HG03565 (cell line): ENCODE measurements at regions not wholly inside any gene's neighbourhood (a gene's known extent, or its start where the extent isn't known, plus 50 kb on each side); places are given as distances from the start of the nearest gene placed in this dataset.

ENCODE experiments used
- ATAC-seq: cut with Tn5 transposase; IDR thresholded peaks from one replicate; pipeline ENCODE4 v1.9.1; 2021; ENCODE audit warnings: mild to moderate bottlenecking, moderate library complexity; ENCODE audit not compliant: unreplicated experiment

DNA sequence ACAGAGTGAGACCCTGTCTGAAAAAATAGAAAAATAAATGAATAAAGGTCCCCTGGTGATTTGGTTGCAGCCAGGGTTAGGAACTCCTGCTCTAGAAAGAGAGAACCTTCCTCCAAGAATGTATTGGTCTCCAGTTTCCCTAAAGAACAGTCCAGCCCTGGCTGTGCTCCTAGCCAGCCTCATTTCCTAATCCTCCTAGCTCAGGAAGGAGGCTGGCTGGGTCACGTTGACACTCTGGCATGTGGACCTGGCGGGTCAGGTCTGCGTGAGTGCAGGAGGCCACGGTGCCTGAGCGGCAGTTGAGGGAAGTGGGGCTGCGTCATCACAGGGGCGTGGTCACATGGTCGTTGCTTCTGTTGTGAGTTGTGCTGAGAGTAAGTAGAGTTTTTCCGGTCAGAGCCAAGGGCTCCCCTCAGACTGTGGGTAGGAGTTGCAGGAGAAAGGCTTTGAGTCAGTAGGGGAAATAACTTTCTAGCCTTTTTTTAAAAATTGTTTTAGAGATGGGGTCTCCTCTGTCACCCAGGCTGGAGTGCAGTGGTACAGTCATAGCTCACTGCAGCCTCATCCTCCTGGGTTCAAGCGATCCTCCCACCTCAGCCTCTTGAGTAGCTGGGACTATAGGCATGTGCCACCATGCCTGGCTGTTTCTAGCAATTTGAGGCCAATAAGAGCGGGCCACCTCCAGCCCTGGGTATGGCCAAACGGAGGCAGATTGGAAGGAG lies 194.0 kb upstream of the CIBAR2 start:
- ATAC-seq = peak; percentile 43

DNA sequence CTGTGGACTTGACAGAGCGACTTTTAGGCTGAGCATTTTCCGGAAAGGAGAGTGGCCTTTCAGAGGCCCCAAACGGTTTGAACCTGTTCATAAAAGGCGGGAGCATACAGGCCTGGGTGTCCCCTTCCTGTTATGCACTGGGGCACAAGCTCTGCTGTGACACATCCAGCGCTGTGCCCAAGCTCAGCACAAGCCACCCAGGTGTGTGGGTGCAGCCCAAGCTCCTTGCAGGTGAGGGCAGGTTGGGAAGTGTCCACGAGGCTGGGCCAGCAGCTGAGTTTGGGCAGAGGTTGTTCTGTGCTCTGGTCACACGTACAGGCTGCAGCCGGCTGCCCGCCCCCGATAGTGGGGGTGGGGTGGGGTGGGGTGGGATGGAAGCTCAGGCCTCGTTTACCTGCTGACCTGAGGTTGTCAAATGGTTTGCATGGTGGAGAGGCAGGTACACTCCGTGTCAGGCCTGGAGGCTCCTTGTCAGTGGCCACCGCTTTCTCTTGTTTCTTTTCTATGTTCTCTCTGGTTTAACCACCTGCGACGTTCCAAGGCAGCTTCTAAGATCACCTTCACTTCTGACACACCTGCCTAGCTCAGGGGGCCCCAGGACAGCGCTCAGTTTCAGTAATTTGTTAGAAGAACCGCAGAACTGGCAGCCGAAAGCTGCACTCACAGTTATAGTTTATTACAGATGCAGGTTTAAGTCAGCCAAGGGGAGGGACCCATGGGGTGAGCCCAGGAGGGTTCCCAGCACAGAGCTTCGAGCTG lies 194.7 kb upstream of the CIBAR2 start:
- no peak for ATAC-seq

DNA sequence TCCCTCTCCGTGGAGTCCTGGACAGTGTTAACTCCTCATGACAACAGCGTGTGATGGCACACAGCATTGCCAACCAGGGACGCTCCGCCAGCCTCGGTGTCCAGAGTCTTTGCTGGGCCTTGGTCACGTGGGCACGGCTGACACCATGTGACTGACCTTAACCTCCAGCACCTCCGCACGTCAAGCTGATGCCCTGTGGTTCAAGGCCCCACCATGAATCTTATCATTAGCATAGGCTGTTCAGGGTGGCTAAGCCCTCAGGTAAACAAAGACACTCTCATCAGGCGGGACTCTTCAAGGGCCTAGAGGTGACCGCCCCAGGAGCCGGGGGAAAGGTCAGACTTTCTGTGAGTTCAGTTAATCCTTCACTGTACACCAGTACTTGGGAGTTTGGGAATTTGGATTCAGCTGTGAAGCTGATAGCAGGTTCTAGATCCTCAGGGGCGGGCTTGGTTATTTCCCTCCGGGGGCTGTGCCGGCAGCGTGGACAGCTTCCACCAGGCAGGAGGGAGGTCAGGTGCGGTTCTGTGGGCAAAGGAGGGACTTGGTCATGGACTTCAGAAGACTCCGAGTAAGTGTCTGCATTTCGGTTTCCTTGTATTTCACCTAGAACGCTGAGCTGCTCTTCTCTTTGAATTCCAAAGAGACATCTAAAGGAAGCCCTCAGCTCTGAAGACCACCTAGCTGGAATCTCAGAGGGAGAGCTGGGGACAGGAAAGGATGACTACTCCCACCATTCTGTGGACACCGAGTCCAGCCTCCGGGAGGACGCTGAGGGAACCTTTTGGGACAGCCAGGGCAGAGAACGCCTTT lies 195.5 kb upstream of the CIBAR2 start:
- no peak for ATAC-seq

DNA sequence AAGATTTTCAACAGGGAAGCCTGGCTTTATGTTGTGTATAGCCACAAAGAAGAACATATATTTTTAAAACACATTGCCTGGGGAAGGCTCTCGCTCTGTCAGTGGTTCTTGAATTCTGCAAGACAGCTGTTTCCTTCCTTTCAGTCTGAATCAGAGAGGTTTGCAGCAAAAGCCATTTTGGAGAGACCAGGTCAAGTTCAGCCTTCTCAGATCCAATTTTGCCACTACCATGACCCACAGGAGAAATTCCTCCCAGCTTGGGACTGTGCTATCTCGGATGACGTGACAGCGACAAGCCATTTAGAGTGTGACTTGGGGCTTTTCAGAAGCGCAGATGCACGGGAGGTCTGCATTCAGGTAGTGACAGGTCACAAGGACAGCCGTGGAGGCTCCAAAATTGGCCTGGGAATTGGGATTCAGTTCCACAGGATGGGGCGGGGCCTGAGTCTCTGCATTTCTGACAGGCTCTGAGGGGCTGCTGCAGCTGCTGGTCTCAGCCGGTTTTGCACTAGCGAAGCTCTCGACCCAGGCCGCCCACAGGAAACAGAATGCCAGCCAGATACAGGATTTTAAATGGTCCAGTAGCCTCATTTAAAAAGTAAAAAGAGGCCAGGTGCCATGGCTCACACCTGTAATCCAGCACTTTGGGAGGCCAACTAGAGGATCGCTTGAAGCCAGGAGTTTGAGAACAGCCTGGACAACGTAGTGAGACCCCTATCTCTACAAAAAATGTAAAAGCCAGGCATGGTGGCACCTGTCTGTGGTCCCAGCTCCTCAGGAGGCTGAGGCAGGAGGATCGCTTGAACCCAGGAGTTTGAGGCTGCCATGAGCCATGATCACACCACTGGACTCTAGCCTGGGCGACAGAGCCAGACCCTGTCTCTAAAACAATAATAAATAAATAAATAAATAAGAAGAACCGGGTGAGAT lies 196.6 kb upstream of the CIBAR2 start:
- no peak for ATAC-seq

DNA sequence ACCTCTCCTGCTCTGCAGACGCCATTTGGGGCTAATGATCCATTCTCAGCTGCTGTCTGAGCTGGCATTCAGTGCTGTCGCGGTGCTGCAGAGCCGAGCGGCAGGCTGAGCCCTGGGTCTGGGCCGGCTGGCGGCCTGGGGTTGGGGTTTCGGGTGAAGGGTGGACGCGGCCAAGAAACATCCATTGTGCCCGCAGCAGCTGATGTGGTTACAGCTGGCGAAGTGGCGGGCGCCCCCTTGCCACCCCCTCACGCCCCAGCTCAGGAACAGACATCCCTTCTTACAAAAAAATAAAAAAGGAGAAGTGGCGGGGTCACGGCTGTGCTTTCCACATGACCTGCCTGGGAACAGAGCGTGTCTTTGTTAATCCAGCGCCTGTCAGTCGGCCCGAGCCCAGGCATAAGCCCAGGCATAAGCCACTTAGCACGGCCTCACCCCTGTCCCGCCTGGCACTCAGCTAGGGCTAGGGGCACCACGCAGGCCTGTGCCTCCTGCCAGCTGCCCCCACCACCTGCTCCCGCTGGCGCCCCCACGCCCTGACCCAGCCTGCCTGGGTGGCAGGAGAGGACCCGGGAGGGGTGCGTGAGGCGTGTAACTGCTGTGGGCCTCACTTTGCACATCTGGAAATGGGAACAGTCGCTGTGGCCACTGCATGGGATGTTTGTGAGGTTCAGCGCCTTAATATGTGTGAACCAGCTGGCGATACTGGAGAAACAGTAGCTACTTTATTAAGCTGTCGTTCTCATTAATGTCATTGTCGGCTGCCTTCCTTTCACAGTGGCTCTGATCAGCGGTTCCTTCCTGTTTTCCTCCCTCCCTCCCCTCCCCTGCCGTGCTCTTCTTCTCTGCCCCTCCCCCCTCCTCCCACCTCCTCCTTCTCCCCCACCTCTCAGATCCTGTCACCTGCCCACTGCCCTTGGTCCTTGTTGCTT lies 197.7 kb upstream of the CIBAR2 start:
- ATAC-seq = no peak

DNA sequence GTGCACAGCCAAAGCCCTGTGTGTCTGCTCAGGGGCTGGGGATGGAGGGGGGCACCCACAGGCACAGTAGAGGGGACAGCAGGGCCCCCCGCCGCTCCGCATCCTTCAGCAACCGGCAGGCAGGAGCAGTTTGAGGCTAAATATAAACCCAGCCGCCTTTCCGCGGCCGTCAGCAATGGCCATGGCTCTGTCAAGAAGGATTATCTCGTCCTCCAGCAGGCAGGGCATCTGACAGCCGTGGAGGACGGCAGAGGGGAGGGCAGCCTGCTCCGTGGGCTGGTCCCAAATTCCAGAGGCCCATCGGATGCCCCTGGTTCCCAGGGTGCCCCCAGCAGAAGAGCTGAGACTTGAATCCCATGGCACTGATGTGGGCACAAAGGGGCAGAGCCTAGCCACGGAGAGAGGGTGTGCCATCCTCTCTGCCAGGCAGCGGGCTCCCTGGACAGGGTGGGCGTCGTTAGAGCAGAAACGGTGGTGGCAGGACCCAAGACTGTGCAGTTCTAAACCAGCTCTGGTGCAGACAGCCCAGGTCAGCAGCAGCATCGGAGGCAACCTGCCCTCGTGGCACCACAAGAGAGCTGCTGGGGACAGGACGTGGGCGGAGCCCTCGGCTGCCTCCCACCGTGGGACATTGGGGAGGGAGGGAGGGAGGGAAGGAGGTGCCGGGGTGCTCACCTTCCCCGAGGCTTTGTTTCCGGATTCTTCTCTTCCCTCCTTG lies 198.8 kb upstream of the CIBAR2 start:
- ATAC-seq = no peak

DNA sequence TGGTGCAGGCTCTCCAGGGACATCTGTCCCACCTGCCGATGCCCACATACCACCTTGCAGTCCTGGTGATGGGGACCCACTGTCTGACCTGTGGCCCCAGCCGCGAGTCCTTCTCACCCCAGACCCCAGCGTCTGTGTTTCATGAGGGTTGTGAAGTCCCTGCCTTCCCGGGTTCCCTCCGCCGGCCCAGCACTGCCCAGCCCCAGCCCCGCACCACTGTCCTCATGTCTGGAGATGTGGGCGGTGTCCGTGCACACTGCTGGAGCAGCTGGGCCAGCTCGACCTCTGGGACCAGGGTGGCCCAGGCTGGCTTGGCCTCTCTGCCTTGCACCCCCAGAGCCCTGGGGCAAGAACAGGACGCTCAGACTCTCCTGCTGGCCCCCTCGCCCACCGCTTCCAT lies 199.5 kb upstream of the CIBAR2 start:
- no peak for ATAC-seq

DNA sequence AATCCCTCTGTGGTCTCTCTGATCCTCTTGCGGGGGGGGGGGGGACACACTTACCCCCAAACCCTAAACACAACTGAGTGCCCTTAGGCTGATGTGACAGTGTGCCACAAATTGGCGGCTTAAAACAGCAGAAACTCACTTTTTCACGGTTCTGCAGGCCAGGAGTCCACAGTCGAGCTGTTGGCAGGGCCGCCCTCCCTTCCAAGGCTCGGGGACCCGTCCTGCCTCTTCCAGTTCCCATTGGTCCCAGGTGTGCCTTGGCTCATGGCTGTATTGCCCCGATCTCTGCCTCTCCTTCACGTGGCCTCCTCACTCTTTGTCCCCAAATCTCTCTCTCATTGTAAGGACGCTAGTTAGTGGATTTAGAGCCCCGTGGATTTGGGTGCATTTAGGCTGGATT lies 199.9 kb upstream of the CIBAR2 start:
- ATAC-seq = no peak

DNA sequence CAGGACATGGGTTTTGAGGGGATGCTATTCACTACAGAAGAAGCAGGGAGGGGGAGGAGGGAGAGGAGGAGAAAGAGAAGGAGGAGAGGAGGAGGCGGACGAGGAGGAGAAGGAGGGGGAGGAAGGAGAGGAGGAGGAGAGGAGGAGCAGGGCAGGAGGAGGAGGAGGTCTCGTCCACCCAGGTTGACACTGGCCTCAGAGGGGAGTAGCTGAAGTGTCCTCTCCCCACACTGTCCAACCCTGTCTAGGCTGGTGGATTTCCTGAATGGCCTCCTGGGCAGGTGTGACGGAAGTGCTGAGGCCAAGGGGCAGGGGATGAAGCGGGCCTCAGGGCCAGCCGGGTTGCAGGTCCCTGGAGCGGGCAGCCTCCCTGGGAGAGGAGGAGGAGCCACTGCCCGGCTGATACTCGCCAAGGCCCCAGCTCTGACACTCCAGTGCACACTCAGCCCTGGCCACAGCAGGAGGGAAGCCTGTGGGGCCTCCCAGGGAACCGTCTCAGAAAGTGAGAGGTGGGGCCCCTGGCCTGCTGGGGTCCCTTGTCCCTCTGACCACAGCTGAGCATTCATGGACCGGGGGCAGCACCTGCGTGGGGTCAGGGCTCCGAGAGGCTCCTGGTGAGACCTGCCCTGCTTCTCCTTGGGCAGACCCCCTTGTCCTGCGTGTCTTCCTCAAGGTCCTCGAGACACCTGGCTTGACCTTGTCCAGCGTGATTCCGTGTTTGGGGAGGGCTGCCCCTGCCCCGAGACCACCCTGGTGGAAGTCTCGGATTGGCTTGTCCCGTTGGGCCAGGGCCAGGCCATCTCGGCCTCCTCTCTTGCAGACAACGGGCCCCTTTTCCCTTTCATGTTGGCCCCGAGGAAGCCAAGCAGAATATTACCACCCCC lies 200.6 kb upstream of the CIBAR2 start:
- ATAC-seq = no peak

DNA sequence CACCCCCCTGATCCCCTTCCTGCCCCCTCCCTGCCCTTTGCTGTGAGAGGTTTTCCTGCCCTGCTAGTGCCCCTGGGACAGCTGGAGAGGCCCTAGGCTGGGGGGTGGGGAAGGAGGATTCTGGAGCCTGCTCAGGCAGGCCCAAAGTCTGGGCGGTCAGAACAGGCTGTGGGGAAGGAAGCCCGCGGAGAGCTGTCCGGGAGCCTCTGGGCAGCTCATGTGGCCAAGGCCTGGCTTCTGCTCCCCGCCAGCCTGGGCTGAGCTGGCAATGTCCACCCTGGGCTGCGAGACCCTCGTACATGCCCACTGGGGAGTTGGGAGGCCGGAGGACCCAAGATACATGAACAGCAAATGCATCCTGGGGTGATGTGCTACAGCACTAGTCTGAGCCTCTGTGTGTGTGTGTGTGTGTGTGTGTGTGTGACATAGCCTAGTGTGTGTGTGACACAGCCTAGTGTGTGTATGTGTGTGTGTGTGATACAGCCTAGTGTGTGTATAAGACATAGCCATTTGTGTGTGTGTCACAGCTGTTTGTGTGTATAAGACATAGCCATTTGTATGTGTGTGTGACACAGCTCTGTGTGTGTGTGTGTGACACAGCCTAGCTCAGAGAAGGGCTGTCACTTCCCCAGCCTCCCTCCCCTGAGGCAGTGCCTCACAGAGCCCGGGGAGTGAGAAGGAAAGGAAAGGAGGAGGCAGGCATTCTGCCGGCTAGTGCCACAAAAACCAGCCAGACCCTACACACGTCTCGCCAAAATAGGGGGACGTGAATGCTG lies 201.4 kb upstream of the CIBAR2 start:
- no peak for ATAC-seq

DNA sequence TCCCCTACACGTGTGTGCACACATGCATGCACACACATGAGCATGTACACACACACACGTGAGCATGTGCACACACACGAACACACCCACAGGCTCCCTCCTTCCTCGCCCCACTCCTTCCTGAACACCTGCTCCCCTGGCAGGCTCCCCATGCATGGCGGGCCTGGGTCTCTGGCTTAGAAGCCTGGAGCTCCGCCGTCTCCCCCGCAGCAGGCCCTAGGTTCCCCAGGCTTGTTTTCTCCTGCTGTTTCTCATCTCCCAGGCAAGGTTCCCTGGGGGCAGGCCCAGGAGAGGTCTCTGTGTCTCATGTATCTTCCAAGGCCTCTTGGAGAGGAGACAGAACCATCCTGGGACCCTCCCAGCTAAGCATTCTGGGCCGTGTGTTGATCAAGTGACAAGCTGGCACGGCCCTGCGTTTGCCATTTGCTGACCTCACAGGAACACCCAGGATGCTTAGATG lies 202.3 kb upstream of the CIBAR2 start:
- ATAC-seq = no peak

DNA sequence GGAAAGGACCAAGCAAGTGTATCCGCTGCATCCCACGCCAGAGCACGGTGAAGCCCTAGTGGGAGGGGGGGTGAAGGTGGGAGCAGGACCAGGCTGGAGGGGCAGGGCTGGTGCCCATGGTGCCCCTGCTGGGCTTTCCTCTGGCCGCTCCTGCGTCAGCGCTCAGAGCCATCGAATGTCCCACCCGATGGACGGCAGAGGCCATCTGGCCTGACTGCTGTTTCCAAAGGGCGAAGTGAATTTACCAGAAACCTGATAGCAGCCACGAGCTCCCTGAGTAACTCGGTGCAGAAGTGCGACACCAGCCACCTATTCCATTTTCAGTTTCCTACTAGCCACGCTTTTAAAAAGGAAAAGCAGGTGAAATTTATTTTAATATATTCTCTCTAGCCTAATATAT lies 203.6 kb upstream of the CIBAR2 start:
- ATAC-seq = no peak

DNA sequence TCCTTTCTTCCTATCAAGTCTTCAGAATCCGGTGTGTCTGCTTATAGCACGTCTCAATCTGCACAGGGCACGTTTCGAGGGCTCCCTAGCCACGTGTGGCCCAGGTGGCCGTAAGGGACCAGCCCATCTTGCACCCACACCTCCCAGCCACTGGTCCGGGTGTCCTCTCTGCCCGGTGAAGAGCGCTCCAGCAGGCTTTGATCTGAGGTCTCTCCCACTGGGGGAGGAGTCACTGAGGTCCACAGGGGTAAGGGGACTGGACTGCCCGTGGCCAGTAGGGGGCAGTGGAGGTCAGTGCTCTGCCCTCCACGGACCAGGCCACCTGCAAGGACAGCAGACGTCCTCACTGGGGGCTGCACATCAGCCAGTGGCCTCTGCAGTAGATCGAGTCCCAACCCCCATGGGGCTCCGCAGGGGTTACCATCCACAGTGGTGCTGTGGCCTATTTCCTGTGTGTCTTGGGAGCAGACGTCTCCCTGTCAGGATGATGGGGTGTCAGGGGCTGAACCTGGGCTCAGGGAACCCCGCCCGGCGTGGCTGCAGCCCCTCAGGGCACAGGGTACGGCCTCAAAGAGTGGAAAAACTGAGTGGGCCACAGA lies 204.1 kb upstream of the CIBAR2 start:
- ATAC-seq = no peak

DNA sequence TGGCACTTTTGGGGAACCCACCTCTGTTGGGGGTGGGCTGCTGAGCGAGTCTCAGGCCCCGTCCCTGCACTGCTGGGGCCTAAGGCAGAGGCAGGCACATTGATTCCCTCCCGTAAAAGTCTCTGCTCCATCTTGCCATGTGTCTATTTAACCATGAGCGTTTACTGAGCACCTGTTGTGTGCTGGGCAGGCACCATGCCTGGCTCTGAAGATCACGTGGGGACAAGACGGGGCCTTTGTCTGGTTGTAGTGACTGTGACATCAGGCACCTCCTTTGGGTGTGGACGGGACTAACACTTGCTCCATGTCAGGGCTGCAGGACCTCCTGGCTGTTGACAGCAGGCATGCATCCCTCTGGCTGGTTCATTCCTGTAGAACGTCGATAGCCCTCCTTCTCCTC lies 204.7 kb upstream of the CIBAR2 start:
- no peak for ATAC-seq

DNA sequence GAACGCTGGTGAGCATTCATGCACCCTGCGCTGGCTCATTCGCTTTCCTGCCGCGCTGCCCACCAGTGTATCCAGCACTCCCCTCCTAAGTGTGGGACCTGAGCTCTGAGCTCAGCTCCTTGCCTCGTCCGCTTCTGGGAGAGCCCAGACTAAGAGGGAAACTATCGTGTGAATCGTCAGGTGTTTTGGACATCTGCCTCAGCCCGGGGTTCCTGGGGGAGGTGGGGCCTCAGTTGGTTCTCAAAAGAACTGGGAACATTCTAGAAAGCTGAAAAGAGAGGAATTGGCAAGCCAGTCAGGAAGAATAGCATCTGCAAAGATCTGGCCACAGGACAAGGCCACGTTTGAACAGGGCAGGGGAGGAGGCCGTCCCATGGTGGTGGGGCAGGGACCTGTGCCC lies 205.4 kb upstream of the CIBAR2 start:
- no peak for ATAC-seq

DNA sequence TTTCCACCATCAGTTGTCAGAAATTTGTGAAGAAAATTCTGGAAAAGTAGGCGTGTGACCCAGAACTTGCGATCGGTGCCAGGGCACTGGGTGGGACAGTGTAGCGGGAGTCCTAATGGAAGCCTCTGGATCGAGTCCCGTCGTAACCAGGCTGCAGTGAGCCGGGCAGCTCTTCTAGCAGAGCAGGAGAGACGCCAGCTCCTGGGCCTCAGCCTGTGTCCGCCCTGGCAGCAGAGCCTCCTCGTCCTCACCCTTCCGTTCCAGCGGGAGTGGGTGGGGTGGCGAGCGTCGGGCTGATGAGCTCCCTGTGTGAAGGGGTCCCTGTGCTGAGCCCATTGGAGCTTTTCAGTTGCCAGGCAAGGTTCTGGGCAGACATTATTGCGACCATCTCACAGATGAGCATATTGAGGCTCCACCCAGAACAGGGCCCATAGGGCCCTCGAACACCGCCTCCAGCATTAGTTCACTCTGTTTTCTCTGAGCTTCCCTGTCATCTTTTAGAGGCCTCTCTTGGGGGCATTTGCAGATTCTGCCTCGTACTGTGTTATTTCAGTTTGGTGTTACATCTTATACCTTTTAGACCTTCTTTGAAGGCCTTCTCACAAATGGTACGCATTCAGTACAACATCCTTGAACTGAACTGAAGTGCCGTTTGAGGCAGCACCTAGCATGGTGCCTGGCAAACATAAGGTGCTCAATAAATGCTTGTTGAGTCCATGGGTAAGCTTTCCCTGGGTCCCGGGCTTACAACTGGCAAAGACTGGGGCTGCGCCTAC lies 207.1 kb upstream of the CIBAR2 start:
- ATAC-seq = no peak
